Spleen (tissue), 11 donors: ENCODE measurements at regions not wholly inside any gene's neighbourhood (a gene's known extent, or its start where the extent isn't known, plus 50 kb on each side); places are given as distances from the start of the nearest gene placed in this dataset.

Source experiments
- DNase-seq: peaks from one replicate; pipeline ENCODE4 v3.0.0-alpha.2; 2020
- H3K27ac ChIP-seq, 8 donors: fragments of 200-600 bp; sonication (generic) in 7 of 8; 1 replicate in 4 of 8; 2 replicates in 4 of 8; pipeline versions ENCODE4 v1.5.0 to v1.8.0; 2016 to 2021; ENCODE audit warnings: inconsistent platforms in 4 of 8, mild to moderate bottlenecking in 4 of 8, moderate library complexity in 1 of 8
- H3K27me3 ChIP-seq, 7 donors: fragments of 200-600 bp; sonication (generic) in 6 of 7; replicated peaks in 1 of 7; 1 replicate in 4 of 7; 2 replicates in 3 of 7; pipeline versions ENCODE4 v1.5.0 to v1.8.0; 2016 to 2021; ENCODE audit warnings: inconsistent platforms in 3 of 7, mild to moderate bottlenecking in 1 of 7
- H3K36me3 ChIP-seq, 6 donors: fragments of 200-600 bp; sonication (generic) in 5 of 6; 1 replicate in 4 of 6; 2 replicates in 2 of 6; pipeline versions ENCODE4 v1.5.0 to v1.8.0; 2016 to 2021; ENCODE audit warnings: inconsistent platforms in 2 of 6
- H3K4me1 ChIP-seq, 6 donors: fragments of 200-600 bp; sonication (generic) in 5 of 6; 1 replicate in 3 of 6; 2 replicates in 3 of 6; pipeline versions ENCODE4 v1.5.0 to v1.8.0; 2016 to 2021; ENCODE audit warnings: inconsistent platforms in 3 of 6
- H3K4me3 ChIP-seq, 8 donors: fragments of 200-600 bp; sonication (generic) in 7 of 8; 1 replicate in 4 of 8; 2 replicates in 4 of 8; pipeline versions ENCODE4 v1.5.0 to v1.8.0; 2016 to 2021; ENCODE audit warnings: inconsistent platforms in 4 of 8, mild to moderate bottlenecking in 4 of 8, moderate library complexity in 2 of 8
- H3K9me3 ChIP-seq, 8 donors: fragments of 200-600 bp; sonication (generic) in 7 of 8; 1 replicate in 4 of 8; 2 replicates in 4 of 8; pipeline versions ENCODE4 v1.5.0 to v1.8.0; 2016 to 2021; ENCODE audit warnings: inconsistent platforms in 4 of 8
- CTCF ChIP-seq, 11 experiments: fragments of 200-600 bp in 7 of 11; fragments of 450-650 bp in 4 of 11; sonication (generic) in 4 of 11; IDR thresholded peaks in 8 of 11; conservative IDR thresholded peaks in 3 of 11; 1 replicate in 7 of 11; 2 replicates in 4 of 11; pipeline versions ENCODE4 v1.4.0 to v1.8.0; 2016 to 2021; ENCODE audit warnings: antibody characterized with exemption in 11 of 11, inconsistent platforms in 4 of 11, mild to moderate bottlenecking in 1 of 11
- POLR2A ChIP-seq, 3 donors: fragments of 450-650 bp; IDR thresholded peaks; one replicate each; pipeline ENCODE4 v1.5.1; 2017; ENCODE audit warnings: antibody characterized with exemption in 3 of 3, mild to moderate bottlenecking in 1 of 3
- POLR2AphosphoS5 ChIP-seq, 3 donors: sonication (generic); formaldehyde crosslinking; IDR thresholded peaks; one replicate each; pipeline ENCODE4 v1.5.1; 2017; ENCODE audit warnings: antibody characterized with exemption in 3 of 3
- WGBS, 5 donors: extraction: QIAGEN DNeasy Blood & Tissue Kit in 3 of 5; methylation state at CpG; one replicate each; pipeline versions ENCODE4 v1.1.5 to v1.1.7; 2013 to 2018; 5-methylcytosine and 5-hydroxymethylcytosine counted together
- intact Hi-C: fragments of 100-400 bp; cut with DNase I; formaldehyde crosslinking; loops from one replicate; pipeline ENCODE4 v1.15.0; 2023; ENCODE audit warnings: low total_unique reads
- donor health status: healthy with polysubstance abuse.
- donor health status: DM: no; HTN: no; CAD: no; lungs with moderate emphysema.
- donor health status: DM: no; HTN: no; CAD: no.
- donor health status: Bipolar disorder and iron deficiency.
- donor health status: healthy.
- donor health status: DM: no; HTN: no; CAD: no.
- donor health status: DM: yes; HTN: yes; CAD: no.

DNA sequence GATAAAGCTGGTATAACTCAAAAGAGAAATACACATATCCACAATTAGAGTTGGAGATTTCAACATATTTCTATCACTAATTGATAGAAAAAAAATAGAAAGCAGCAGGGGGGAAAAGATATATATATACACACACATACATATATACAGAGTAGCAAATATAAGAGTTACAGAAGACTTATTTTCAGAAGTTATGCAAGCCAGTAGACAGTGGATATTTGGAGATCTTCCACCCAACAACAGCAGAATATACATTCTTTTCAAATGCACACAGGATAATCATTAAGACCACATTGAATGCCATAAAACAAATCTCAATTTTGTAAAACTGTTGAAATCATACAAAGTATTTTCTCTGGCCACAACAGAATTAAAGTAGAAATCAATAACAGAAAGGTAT lies 192.8 kb downstream of the LACC1 start:
- TF ChIP-seq POLR2AphosphoS5 (IDR thresholded peaks at IDR 0.05) (no peak), CTCF (IDR thresholded peaks at IDR 0.05 in 8 of 11, conservative IDR thresholded peaks at IDR 0.05 in 3 of 11) (no peak), POLR2A (IDR thresholded peaks at IDR 0.05) (no peak)
- no peaks in the 10 kb centered on the region for H3K36me3 ChIP-seq
- no peaks in the 10 kb centered on the region for H3K27me3 ChIP-seq
- intact Hi-C loops: no loop called here
- H3K9me3 ChIP-seq: peaks cover 0 to 27% (median 23%) of the 10 kb centered on the region in 8 donors
- H3K4me3 ChIP-seq: no peak overlapping the region
- no peaks in the 10 kb centered on the region for H3K4me1 ChIP-seq
- DNase-seq: no peak
- no peak overlapping the region for H3K27ac ChIP-seq

GRCh38 chr13:44074611-44075010 lies 194.9 kb downstream of the LACC1 start:
- DNase-seq: no peak
- TF ChIP-seq POLR2AphosphoS5 (IDR thresholded peaks at IDR 0.05): no peak
- TF ChIP-seq CTCF (IDR thresholded peaks at IDR 0.05 in 8 of 11, conservative IDR thresholded peaks at IDR 0.05 in 3 of 11): no peak
- TF ChIP-seq POLR2A (IDR thresholded peaks at IDR 0.05): no peak
- Histone ChIP-seq H3K27ac (no peak overlapping the region), H3K4me3 (no peak overlapping the region), H3K36me3 (no peaks in the 10 kb centered on the region), H3K4me1 (no peaks in the 10 kb centered on the region), H3K9me3 (peaks cover 0 to 27% (median 23%) of the 10 kb centered on the region in 8 donors), H3K27me3 (no peaks in the 10 kb centered on the region)
- intact Hi-C loops: no loop called here
- WGBS, 5 donors: 69 to 86% (median 81%) methylated on average over 1 of the region's 1 CpG

- WGBS, 5 donors: 78 to 90% (median 86%) methylated on average over 2 of the region's 2 CpGs
Measured at GRCh38 chr13:44075113-44075512, 195.4 kb downstream of the LACC1 start.

DNA sequence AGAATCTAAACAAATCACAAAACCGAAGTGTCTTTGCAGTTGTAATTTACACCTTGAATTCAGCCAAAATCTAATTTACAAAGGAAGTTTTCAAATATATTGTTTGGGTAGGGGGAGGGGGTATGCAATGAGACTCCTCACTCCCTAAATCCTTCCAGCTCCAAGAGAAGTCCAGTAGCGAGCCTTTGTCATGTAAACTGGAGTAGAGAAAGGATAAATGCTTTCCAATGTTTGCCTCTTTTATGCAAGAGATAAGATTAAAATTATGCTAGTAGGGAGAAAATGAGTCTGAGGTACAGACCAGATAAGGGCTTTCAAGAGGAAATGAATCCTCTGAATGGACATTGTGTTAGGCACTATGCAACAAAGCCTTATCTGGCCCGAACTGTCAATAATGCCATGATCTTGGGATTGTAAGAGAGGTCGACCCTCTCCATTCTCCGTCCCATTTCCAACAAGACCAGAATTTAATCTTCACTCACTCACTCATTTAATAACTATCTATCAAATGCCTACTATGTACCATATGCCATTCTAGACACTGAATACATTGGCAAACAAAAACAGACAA lies 199.2 kb downstream of the LACC1 start:
- no peak for TF ChIP-seq POLR2A (IDR thresholded peaks at IDR 0.05)
- no peak for TF ChIP-seq CTCF (IDR thresholded peaks at IDR 0.05 in 8 of 11, conservative IDR thresholded peaks at IDR 0.05 in 3 of 11)
- TF ChIP-seq POLR2AphosphoS5 (IDR thresholded peaks at IDR 0.05): no peak
- no peaks in the 10 kb centered on the region for H3K27me3 ChIP-seq
- peaks cover 0 to 8% (median 0%) of the 10 kb centered on the region in 8 donors for H3K9me3 ChIP-seq
- no peaks in the 10 kb centered on the region for H3K4me1 ChIP-seq
- H3K4me3 ChIP-seq: no peak overlapping the region
- no peak overlapping the region for H3K27ac ChIP-seq
- intact Hi-C loops: no loop called here
- H3K36me3 ChIP-seq: no peaks in the 10 kb centered on the region
- 72 to 84% (median 79%) methylated on average over 5 of the region's 5 CpGs for WGBS, 5 donors
- no peak for DNase-seq

More at GRCh38 chr13:44075113-44075512, 195.4 kb downstream of the LACC1 start:
- no peak for DNase-seq
- no peak for TF ChIP-seq CTCF (IDR thresholded peaks at IDR 0.05 in 8 of 11, conservative IDR thresholded peaks at IDR 0.05 in 3 of 11)
- TF ChIP-seq POLR2AphosphoS5 (IDR thresholded peaks at IDR 0.05): no peak
- TF ChIP-seq POLR2A (IDR thresholded peaks at IDR 0.05): no peak
- Histone ChIP-seq H3K36me3 (no peaks in the 10 kb centered on the region), H3K4me1 (no peaks in the 10 kb centered on the region), H3K4me3 (no peak overlapping the region), H3K9me3 (peaks cover 0 to 27% (median 23%) of the 10 kb centered on the region in 8 donors), H3K27ac (no peak overlapping the region), H3K27me3 (no peaks in the 10 kb centered on the region)
- intact Hi-C loops: no loop called here
